GM19023 (cell line): ENCODE measurements at regions not wholly inside any gene's neighbourhood (a gene's known extent, or its start where the extent isn't known, plus 50 kb on each side); places are given as distances from the start of the nearest gene placed in this dataset.
"Not testable (repeated sequence)": the region's sequence is repeated elsewhere in the genome, so short reads cannot be mapped to it uniquely, and the experiment has no call there.

Experiments
- ATAC-seq: cut with Tn5 transposase; IDR thresholded peaks from one replicate; pipeline ENCODE4 v1.9.1; 2021; ENCODE audit warnings: mild to moderate bottlenecking, moderate library complexity; ENCODE audit not compliant: unreplicated experiment

DNA sequence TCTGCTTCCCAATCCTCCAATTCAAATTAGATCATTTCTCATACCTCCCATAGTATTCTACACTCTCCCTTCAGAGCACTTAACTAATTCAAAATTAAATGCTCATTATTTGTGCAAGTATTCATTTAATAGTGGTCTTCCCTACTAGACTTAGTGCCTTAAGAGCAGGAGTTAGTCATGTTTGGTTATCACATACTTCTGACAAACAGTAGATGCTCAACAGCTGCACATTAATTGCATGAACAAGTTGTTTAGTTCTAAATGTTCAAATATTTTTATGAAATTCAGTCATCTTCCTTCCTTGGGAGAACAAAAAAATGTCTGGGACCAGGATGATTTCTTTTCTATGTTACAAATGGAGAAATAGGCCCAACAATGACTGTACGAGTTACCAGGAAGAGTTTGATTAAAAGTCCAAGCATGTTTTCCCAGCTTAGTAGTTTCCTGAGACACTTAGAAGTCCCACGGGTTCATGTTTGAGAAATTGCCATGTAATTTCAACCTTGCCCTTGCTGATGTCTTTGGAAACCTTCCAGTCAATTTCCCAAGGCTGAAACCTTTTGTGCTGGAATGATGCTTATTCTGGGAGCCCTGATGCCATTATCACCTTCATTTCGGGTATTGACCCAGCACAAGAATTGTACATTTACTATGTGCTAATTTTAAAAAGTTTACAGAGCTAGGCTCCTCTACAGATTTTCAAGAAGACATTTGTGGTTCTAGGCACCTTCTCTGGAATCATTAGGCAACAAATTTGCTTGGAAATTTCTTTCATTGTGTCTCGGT, 437.9 kb upstream of the PLXNA2 start:
- no peak for ATAC-seq

DNA sequence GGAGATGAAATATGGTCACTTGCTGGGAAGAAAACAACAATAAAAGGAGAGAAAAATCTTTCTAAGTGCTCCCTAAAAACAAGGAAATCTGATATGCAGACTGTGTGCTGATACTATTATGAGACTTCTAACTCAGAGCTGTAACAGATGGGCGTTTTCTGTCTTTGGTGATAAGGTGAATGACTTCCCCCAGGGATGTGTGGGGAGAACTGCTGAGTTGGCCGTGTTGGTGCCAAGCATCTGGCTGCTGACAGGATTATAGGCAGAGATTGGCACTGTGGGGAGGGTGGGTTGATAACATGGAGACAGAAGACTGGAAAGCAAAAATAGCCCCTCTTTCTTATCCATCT, 438.5 kb upstream of the PLXNA2 start:
- ATAC-seq = no peak

DNA sequence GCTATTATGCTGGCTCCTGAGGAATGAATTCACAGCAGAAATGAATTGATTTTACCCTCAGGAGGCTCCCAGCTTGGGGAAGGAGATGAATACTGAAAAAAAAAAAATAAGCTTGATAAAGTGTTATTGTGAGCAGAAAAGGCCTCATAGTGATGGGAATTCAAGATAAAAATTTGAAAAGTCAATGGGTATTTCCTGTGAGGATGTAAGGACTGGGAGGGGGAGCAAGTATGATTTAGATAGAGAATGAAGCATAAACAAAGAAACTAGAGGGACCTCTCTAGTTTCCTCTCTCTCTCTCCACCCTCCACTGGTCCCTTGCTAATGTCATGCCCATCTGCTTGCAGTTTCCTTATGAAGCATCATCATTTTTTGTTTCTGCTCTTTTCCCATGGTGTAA, 439.0 kb upstream of the PLXNA2 start:
- no peak for ATAC-seq

DNA sequence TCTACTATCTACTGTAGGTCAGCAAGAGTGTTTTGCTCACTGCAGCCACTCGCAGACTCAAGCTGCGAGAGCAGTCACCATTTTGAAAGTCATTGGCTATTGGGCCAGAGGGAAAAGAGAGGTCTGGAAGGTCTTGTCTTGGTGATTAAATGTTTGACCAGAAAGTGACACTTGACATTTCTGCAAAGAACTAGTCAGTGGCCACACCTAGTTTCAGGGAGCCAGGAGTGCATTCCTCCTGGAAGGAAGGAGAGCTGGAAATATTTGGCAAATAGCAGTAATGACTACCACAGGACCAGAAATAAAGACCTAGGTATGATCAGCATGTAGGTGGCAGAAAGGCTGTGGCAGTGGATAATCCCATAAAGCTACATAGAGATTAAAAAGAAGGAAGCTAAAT, 440.0 kb upstream of the PLXNA2 start:
- ATAC-seq = no peak

DNA sequence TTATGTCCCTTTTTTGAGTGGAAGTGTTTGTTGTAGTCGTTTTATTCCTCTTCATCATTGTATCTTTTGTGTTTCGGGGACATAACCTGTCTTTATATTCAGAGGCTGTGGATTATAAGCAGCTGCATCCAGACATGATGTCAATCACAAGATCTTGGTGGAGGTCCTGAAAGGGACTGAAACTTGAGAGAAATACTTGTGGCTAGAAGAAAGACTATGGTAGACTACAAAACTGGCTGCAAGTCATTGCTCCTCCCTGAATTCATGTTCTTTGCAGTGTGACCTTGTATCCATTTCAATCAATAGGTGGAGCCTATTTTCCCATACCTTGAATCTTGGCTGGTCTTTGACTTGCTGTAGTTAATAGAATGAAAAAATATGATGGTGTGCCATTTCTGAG, 442.4 kb upstream of the PLXNA2 start:
- ATAC-seq = no peak

DNA sequence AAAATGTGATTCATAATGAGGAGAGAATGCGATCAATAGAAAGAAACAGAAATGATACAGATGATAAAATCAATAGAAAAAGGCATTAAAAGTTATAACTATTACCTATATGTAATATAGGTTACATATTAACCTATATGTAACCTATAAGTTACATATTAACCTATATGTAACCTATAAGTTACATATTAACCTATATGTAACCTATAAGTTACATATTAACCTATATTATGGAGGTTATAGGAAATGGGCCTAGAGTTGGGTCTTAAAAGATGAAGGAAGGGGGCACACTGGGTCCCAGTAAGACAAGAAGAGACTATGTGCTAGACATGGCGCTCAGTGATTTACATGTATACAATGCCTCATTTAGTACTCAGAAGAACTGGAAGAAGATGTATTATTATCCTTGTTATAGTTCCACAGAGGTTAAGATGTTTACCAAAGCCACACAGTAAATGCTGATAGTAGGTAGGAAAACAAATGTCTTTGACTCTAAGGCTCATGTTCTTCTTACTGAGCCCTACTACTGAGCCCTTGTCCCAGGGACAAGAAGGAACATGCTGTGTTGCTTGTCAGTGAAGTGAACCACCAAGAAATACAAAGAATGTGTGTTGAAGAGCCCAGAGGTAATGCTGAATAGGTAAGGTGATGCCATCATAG, 444.6 kb upstream of the PLXNA2 start:
- no peak for ATAC-seq

- no peak for ATAC-seq
Measured at GRCh38 chr1:208691012-208691411, 446.8 kb upstream of the PLXNA2 start.

- ATAC-seq = no peak
Measured at GRCh38 chr1:208709981-208710380, 465.8 kb upstream of the PLXNA2 start.

DNA sequence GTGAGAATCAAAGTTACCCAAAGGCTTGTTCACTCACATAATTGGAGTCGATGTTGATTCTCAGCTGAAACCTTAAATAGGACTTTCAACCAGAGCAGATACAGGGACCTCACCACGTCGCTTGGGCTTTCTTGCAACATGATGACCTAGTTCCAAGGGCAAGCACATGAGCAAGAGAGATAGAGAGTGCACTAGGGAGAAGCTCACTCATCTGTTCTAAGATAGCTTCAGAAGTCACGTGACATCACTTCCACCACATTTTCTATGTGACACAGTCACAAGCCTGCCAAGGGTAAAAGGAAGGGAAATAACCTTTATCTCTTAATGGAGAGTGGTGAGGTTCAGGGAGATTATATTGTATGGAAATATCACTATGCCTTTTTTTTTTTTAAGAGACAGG, 470.1 kb upstream of the PLXNA2 start:
- ATAC-seq = no peak

DNA sequence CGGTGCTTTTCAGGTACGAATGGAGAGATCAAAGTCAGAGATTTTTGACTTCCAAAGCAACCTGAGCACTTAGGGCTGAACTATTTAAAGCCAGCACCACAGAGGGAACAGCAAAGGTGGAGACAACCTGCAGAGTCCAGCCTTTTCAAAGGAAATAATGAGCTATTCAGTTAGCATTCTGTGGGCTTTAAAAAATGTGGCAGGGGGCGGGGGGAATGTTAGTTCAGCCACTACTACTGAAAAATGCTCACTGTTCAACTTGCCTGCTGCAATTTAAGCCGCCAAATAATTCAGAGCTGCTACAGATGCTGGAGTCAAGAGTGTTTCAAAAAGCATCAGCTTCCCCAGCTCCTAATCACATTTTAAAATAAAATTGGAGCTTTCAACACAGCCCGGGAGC, 473.3 kb upstream of the PLXNA2 start:
- no peak for ATAC-seq

DNA sequence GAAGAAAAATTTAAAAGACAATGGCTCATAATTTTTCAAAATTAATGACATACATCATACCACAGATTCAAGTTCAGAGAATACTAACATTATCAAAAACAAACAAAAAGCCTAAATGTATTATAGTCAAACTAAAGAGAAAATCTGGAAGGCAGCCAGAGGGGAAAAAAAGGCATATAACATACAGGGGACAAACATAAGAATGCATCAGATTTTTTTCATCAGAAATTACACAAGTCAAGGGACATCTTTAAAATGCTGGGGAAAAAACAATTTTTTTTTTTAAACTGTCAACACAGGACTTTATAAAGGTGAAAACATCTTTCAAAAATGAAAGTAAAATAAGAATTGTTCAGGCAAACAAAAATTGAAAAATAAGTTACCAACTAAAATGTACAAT, 478.4 kb upstream of the PLXNA2 start:
- ATAC-seq = no peak

DNA sequence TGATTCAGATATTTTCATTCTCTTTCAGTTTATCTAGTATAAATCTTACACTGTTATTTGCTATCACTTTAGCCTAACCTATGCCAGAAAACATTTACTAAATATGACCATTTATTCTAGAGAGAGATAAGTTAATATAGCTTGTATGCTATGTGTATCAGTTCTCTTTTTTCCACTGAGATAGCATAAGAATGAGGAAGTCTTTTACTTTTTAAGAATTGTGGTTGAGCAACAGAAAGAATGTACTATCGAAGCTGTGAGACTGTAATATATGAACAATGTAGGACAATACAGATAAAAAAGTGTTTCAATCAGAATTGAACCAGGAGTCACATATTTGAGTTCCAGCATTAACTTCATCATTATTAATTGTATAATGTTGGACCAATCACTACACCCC, 479.9 kb upstream of the PLXNA2 start:
- no peak for ATAC-seq

- no peak for ATAC-seq
Measured at GRCh38 chr1:208728815-208729214, 484.6 kb upstream of the PLXNA2 start.

GRCh38 chr1:208731981-208732821, 488.0 kb upstream of the PLXNA2 start:
- no peak for ATAC-seq

GRCh38 chr1:208737161-208737560, 493.0 kb upstream of the PLXNA2 start:
- ATAC-seq = no peak

DNA sequence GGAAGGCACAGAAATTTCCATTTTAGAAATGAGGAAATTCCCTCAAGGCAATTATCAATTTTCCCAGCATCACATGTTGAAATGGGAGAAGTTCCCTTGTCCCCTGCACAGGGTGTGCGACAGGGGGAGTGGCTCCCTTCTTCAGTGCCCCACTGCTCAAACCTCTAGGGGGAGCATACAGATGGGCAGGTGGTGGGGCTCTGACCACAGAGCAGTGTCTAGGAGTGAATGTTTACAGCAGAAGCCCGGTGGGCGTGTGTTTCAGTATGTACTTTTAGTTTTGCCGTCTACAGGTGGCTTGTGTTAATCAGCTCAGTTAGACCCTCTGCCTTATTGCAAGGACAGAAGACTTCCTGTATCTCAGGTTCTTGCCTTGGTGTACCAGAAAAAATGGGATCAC, 493.7 kb upstream of the PLXNA2 start:
- ATAC-seq = peak; percentile 57

GRCh38 chr1:208739636-208740035, 495.5 kb upstream of the PLXNA2 start:
- not testable (repeated sequence) for ATAC-seq

- ATAC-seq = no peak
Measured at GRCh38 chr1:208741296-208741695, 497.1 kb upstream of the PLXNA2 start.

DNA sequence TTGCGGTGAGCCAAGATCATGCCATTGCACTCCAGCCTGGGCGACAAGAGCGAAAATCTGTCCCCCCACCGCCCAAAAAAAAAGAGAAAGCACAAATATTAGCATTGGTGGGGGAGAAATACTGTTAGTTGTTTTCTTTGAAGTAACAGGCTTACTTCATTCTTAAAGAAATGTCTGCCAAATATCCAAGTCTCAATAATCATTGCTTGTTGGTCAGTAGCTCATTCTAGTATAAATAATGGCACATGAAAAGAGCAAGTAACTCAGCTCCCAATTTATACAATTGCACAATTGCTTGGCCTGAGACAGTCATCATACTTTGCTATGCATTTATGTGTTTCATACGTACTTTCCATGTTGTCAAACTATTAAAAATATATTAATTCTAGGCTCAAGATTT, 499.2 kb upstream of the PLXNA2 start:
- ATAC-seq = no peak

DNA sequence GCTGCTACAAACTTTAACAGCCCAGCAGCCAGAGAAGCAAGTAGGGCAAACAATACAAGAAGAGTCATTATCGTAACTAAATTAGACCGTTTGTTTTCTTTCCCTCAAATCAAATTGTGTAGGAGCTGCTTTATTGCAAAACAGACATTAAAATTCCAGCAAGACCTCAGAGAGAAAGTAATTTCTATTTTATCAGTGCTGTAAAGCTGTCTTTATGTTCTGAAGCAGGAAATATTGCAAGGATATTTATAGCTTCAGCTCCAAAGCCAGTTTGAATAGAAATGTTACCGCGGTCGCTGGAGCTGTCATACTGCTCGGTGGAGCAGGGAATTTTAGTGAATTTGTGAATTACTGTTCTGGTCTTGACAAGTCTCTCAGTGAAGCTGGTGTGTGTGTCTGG, 503.8 kb upstream of the PLXNA2 start:
- no peak for ATAC-seq

- no peak for ATAC-seq
Measured at GRCh38 chr1:208748387-208749165, 504.4 kb upstream of the PLXNA2 start.
